ENCODE measurements at regions not wholly inside any gene's neighbourhood (a gene's known extent, or its start where the extent isn't known, plus 50 kb on each side); places are given as distances from the start of the nearest gene placed in this dataset.
"Not testable (repeated sequence)": the region's sequence is repeated elsewhere in the genome, so short reads cannot be mapped to it uniquely, and the experiment has no call there.

GRCh38 chr13:54927538-54927937 is 1898.9 kb downstream of the OLFM4 start:
- DNase-seq = no peak

GRCh38 chr13:54928071-54928470 is 1899.5 kb downstream of the OLFM4 start:
- DNase-seq = no peak

GRCh38 chr13:54934121-54934520 is 1905.5 kb downstream of the OLFM4 start:
- DNase-seq = no peak

GRCh38 chr13:54945973-54946372 is 1917.4 kb downstream of the OLFM4 start:
- no peak for DNase-seq

GRCh38 chr13:54949735-54950134 is 1921.1 kb downstream of the OLFM4 start:
- no peak for DNase-seq

GRCh38 chr13:54950546-54950945 is 1921.9 kb downstream of the OLFM4 start:
- DNase-seq = no peak

- DNase-seq = no peak
These were observed 1925.2 kb downstream of the OLFM4 start for GRCh38 chr13:54953786-54954185.

GRCh38 chr13:54958781-54959180 is 1930.2 kb downstream of the OLFM4 start:
- DNase-seq = no peak

- no peak for DNase-seq
These were observed 1937.3 kb downstream of the OLFM4 start for GRCh38 chr13:54965881-54966280.

GRCh38 chr13:54972838-54973237 is 1944.2 kb downstream of the OLFM4 start:
- DNase-seq = no peak

- no peak for DNase-seq
These were observed 1947.1 kb downstream of the OLFM4 start for GRCh38 chr13:54975676-54976075.

- DNase-seq = no peak
These were observed 1952.0 kb downstream of the OLFM4 start for GRCh38 chr13:54980651-54981050.

- DNase-seq = no peak
These were observed 1960.8 kb downstream of the OLFM4 start for GRCh38 chr13:54989418-54989817.

- no peak for DNase-seq
These were observed 1970.8 kb downstream of the OLFM4 start for GRCh38 chr13:54999399-54999907.

- no peak for DNase-seq
These were observed 1971.4 kb downstream of the OLFM4 start for GRCh38 chr13:55000043-55000442.

GRCh38 chr13:55000844-55001243 is 1972.2 kb downstream of the OLFM4 start:
- DNase-seq = no peak

- DNase-seq = no peak
These were observed 1973.3 kb downstream of the OLFM4 start for GRCh38 chr13:55001881-55002280.

GRCh38 chr13:55007681-55008080 is 1979.1 kb downstream of the OLFM4 start:
- no peak for DNase-seq

GRCh38 chr13:55013051-55013450 is 1984.4 kb downstream of the OLFM4 start:
- DNase-seq = no peak

GRCh38 chr13:55029280-55029679 is 2000.7 kb downstream of the OLFM4 start:
- no peak for DNase-seq

GRCh38 chr13:55038230-55038629 is 2009.6 kb downstream of the OLFM4 start:
- no peak for DNase-seq

- not testable (repeated sequence) for DNase-seq
These were observed 2025.4 kb downstream of the OLFM4 start for GRCh38 chr13:55053891-55054550.

GRCh38 chr13:55055666-55056065 is 2027.1 kb downstream of the OLFM4 start:
- DNase-seq = not testable (repeated sequence)

GRCh38 chr13:55062662-55063061 is 2034.0 kb downstream of the OLFM4 start:
- DNase-seq = no peak

- DNase-seq = no peak
These were observed 2039.3 kb downstream of the OLFM4 start for GRCh38 chr13:55067946-55068345.

All from NCI-H1930 (cell line).